HAP-1 (cell line): ENCODE measurements at regions not wholly inside any gene's neighbourhood (a gene's known extent, or its start where the extent isn't known, plus 50 kb on each side); places are given as distances from the start of the nearest gene placed in this dataset.
A peak's percentile ranks its signal among the peaks of the same experiment; 100 is the strongest.
"Not testable (repeated sequence)": the region's sequence is repeated elsewhere in the genome, so short reads cannot be mapped to it uniquely, and the experiment has no call there.

Experiments
- DNase-seq, 2 experiments: peaks; one replicate each; pipeline ENCODE4 v3.0.0-alpha.2; 2016 to 2020; ENCODE audit warnings: low spot score in 2 of 2
- H3K27me3 ChIP-seq: fragments of 250-450 bp; sonication (Bioruptor Pico); 2 replicates; pipeline ENCODE4 v1.5.1; 2020; ENCODE audit warnings: low read depth, mild to moderate bottlenecking, moderate library complexity
- H3K36me3 ChIP-seq: fragments of 250-450 bp; sonication (Bioruptor Pico); replicated peaks from 2 replicates; pipeline ENCODE4 v1.5.1; 2020; ENCODE audit warnings: mild to moderate bottlenecking
- H3K4me1 ChIP-seq: fragments of 250-450 bp; sonication (Bioruptor Pico); 2 replicates; pipeline ENCODE4 v1.5.1; 2020; ENCODE audit warnings: mild to moderate bottlenecking
- H3K4me3 ChIP-seq: fragments of 250-450 bp; sonication (Bioruptor Pico); 2 replicates; pipeline ENCODE4 v1.5.1; 2020; ENCODE audit warnings: mild to moderate bottlenecking, moderate library complexity
- H3K9me3 ChIP-seq: fragments of 250-450 bp; sonication (Bioruptor Pico); 2 replicates; pipeline ENCODE4 v1.5.1; 2020; ENCODE audit warnings: mild to moderate bottlenecking, moderate library complexity
- in situ Hi-C: fragments of 300-500 bp; cut with MboI; formaldehyde crosslinking; loops from 3 replicates; pipeline ENCODE4 v1.14.3; 2020; ENCODE audit warnings: low sequenced_read_pairs, inconsistent platforms, mixed read lengths

DNA sequence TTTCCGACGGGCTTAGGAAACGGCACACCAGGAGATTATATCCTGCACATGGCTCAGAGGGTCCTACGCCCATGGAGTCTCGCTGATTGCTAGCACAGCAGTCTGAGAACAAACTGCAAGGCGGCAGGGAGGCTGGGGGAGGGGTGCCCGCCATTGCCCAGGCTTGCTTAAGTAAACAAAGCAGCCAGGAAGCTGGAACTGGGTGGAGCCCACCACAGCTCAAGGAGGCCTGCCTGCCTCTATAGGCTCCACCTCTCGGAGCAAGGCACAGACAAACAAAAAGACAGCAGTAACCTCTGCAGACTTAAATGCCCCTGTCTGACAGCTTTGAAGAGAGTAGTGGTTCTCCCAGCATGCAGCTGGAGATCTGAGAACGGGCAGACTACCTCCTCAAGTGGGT is 722.6 kb downstream of the BRINP3 start:
- not testable (repeated sequence) for H3K36me3 ChIP-seq, H3K27me3 ChIP-seq, H3K4me3 ChIP-seq

DNA sequence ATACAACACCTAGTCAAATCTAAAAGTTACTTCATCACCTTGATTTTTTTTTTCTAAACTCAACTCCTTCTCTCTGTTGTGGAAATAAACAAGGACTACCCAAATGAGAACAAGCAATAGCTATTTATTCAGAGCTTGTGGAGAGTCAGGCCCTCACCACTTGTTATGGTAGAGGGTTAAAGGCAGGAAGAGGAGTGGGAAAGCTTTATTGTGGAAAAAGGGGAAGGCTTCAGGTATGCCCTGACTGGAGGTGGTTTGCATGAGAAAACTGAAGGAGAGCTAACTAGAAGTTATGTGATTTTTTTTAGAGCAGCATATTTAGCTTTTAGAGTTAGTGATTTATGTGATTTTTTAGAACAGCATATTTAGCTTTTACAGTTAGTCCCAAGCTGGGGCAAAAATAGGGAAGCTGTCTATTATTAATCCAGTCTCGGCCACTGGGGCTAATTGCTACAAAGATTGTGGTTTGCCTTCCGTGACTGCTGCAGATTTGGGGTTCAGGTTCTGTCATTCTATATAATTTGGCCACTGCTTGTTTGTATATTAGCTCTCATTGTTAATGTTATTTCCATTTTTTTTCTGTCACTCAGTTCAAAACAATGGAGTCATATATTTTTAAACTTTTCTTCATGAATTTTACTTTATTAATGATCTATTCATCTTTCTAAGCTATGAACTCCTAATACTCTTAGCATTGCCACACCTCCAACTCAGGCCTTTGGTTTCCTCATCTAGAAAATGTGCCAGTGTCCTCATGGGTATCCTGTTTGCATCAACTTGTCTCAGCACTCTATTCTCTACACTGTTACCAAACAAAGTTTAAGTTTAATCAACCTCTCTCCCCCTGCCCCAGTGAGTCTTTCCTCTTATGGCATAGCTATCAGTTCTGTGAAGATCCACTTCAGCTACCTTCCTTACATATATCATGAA is 713.0 kb downstream of the BRINP3 start:
- H3K9me3 ChIP-seq = no peaks in the 10 kb centered on the region
- DNase-seq = no peak
- no peak overlapping the region for H3K4me3 ChIP-seq
- no peaks in the 10 kb centered on the region for H3K27me3 ChIP-seq
- H3K36me3 ChIP-seq = no peaks in the 10 kb centered on the region
- H3K4me1 ChIP-seq = peaks cover 7% of the 10 kb centered on the region
- in situ Hi-C loops = no loop called here

More for the DNA sequence above, 722.6 kb downstream of the BRINP3 start:
- in situ Hi-C loops, H3K4me1 ChIP-seq, H3K9me3 ChIP-seq, DNase-seq: not testable (repeated sequence)

DNA sequence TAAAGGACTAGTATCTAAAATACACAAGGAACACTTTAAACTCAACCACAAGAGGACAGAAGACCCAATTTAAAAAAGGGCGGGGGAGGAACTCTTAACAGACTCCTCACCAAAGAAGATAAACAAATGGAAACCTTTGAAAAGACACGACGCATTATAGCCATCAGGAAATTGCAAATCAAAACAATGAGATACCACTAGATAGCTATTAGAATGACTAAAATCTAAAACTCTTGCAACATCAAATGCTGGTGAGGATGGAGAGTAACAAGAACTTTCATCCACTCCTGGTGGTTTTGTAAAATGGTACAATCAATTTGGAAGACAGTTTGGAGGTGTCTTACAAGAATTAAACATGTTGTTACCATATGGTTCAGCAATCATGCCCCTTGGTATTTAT is 708.2 kb downstream of the BRINP3 start:
- in situ Hi-C loops = no loop called here
- H3K27me3 ChIP-seq = no peaks in the 10 kb centered on the region
- DNase-seq = peak in 1 of 2 experiments; percentile 34
- H3K9me3 ChIP-seq = no peaks in the 10 kb centered on the region
- peaks cover 8% of the 10 kb centered on the region for H3K4me1 ChIP-seq
- H3K4me3 ChIP-seq = no peak overlapping the region
- no peaks in the 10 kb centered on the region for H3K36me3 ChIP-seq

DNA sequence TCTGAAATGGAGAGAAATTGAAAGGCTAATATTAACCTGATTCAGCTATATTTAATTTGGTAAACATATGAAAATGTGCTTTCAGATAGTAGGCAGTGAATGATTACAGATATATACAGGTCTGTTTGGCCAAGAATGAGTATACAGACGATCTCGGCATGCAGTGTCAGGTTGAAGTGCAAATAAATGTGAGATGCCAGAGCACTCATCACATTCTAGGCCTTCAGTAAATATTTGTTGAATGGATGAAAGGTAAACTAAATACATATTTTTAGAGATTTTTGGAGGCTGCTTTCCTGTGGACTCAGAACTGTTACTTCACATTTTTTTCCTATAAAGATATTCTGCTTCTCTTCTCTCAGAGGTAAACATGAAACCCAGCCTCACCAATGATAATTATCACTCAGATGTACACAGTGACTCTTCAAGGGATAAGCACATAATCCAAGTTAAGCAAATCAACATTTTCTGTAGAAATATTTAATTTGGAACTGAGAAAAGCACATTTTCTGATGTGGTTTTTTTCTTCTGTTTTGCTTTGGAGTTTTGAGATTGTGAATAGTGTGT is 702.9 kb downstream of the BRINP3 start:
- Histone ChIP-seq H3K36me3 (no peaks in the 10 kb centered on the region), H3K4me1 (no peaks in the 10 kb centered on the region), H3K9me3 (no peaks in the 10 kb centered on the region), H3K27me3 (no peaks in the 10 kb centered on the region), H3K4me3 (no peak overlapping the region)
- no peak for DNase-seq
- in situ Hi-C loops = no loop called here

DNA sequence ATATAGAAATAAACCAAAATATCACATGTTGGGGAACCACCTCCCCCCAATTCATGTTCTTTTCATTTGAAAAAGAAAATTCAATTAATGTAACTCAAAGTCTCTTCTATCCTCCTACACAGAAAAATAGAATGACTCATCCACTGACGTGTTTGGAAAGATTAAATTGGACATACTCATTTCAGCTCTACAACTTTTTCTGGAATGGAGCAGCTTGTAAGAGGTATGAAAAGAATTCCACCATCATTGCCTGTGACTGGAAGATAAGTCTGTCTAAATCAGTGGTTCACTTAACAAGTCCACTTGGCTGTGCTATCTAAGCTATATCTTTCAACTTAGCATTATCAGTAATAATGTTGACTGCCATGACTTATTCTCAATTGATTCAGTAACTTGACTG is 702.3 kb downstream of the BRINP3 start:
- DNase-seq = no peak
- no peaks in the 10 kb centered on the region for H3K36me3 ChIP-seq
- no peaks in the 10 kb centered on the region for H3K27me3 ChIP-seq
- in situ Hi-C loops = no loop called here
- no peaks in the 10 kb centered on the region for H3K4me1 ChIP-seq
- no peak overlapping the region for H3K4me3 ChIP-seq
- H3K9me3 ChIP-seq = no peaks in the 10 kb centered on the region

DNA sequence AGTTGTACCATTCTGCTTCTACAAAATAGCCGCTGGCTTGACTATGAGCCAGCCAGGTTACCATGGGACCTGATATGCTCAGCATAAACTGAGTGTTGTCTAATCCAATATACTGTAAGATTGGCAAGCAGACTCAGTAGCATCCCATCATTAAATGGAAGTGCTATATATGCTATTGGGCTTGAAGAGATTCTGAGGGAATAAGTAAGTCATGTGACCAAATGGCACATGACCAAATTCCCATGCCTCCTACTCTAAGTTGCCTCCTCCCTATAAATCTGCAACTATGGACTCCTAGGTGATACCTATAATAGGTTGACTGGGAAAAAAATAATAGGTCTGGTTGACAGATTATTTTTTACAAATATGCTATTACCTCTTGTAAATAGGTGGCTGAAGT is 698.6 kb downstream of the BRINP3 start:
- no peaks in the 10 kb centered on the region for H3K4me1 ChIP-seq
- no peak for DNase-seq
- in situ Hi-C loops = no loop called here
- H3K36me3 ChIP-seq = no peaks in the 10 kb centered on the region
- no peaks in the 10 kb centered on the region for H3K27me3 ChIP-seq
- no peak overlapping the region for H3K4me3 ChIP-seq
- no peaks in the 10 kb centered on the region for H3K9me3 ChIP-seq

DNA sequence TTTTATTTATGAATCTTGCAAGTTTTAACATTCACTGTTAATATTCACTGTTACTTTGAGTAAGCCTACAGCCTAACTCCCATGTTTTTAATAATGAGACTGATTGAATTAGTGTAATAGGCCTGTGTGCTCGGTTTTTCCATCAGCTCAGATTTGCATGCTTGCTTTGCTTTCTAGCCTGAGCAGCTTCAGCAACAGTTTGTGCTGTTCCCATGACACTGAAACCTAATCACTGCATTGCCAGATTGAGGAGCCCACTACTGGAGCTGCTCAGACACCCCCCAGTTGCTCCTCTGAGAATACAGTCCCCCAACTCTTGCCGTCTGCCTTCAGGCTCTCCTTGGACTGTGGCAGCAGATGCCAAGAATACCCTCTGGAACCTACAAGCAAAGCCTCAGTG is 695.4 kb downstream of the BRINP3 start:
- Histone ChIP-seq H3K36me3 (no peaks in the 10 kb centered on the region), H3K9me3 (no peaks in the 10 kb centered on the region), H3K4me1 (no peaks in the 10 kb centered on the region), H3K27me3 (no peaks in the 10 kb centered on the region), H3K4me3 (no peak overlapping the region)
- DNase-seq = no peak
- in situ Hi-C loops = no loop called here

DNA sequence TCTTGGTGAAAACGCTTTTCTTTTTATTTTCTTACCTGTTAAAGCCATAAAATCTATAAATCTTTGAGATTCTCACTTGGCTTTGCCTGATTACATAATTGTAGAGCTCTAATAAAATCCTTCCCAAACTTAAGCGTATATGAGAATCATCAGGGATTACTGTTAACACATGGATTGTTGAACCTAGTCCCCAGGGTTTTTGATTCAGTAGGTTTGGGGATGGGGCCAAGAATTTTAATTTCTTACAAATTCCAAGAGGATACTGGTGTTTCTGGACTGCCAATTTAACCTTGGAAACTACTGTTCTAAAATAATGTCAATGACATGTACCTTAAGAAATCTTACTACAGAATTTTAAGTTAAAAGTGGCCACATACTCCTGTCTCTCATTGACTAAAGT is 694.2 kb downstream of the BRINP3 start:
- in situ Hi-C loops = no loop called here
- no peaks in the 10 kb centered on the region for H3K9me3 ChIP-seq
- no peak overlapping the region for H3K4me3 ChIP-seq
- no peaks in the 10 kb centered on the region for H3K4me1 ChIP-seq
- H3K27me3 ChIP-seq = no peaks in the 10 kb centered on the region
- no peak for DNase-seq
- H3K36me3 ChIP-seq = no peaks in the 10 kb centered on the region

DNA sequence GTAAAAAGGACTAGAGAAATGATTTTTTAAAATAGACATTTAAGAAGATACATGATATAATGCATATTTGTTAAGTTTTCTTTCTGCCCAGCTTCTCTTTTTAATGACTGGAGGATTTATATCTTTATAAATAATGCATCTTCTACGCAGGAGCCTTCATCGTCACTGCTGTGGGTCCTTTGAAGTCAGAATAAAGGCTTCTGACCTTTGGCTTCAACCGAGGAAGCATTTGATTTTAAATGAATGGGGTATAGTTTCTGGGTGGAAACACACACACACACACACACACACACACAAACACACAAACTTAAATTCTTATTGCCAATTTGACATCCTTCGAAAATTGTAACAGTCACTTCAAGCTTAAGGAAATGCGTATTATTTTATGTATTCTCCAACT is 690.9 kb downstream of the BRINP3 start:
- in situ Hi-C loops = no loop called here
- H3K4me3 ChIP-seq = no peak overlapping the region
- H3K4me1 ChIP-seq = no peaks in the 10 kb centered on the region
- DNase-seq = no peak
- H3K36me3 ChIP-seq = no peaks in the 10 kb centered on the region
- no peaks in the 10 kb centered on the region for H3K9me3 ChIP-seq
- H3K27me3 ChIP-seq = no peaks in the 10 kb centered on the region

DNA sequence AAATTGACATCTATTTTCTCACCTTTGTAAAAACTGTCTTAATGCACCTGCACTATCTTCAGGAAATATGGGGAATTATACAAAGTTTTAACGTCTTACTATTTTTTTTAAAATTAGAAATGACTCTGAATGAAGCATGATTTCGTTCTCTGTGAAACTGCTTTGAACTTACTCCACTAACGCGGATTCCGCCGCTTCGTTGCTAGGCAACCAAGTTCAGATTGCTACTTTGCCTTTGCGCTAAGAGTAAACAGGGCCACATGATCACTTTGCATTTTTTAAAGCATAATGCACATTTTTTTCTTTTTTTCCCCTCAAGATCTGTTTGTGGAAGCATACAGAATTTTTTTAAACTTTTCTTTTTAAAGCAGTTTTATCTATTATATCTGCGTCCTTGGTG is 690.5 kb downstream of the BRINP3 start:
- H3K36me3 ChIP-seq = no peaks in the 10 kb centered on the region
- no peak overlapping the region for H3K4me3 ChIP-seq
- in situ Hi-C loops = no loop called here
- H3K9me3 ChIP-seq = no peaks in the 10 kb centered on the region
- no peaks in the 10 kb centered on the region for H3K27me3 ChIP-seq
- H3K4me1 ChIP-seq = no peaks in the 10 kb centered on the region
- DNase-seq = no peak

DNA sequence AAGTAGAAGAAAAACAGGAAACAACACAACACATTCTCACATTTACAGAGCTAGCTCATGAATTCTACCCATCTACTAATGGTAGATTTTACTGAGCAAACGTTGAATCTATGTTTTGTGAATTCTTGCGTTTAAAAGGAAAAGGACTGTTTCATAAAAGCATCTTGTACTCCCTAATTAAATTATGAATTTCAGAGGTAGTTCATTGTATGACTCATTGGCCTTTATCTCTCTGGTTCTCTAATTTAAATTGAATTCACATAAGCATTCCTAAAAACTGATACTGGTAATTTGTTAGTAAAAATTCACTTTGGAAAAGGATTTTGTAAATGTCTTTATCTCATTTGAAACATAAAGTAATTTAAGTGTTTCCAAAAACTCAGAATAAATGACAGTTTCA is 687.3 kb downstream of the BRINP3 start:
- Histone ChIP-seq H3K9me3 (no peaks in the 10 kb centered on the region), H3K36me3 (no peaks in the 10 kb centered on the region), H3K4me1 (no peaks in the 10 kb centered on the region), H3K4me3 (no peak overlapping the region), H3K27me3 (no peaks in the 10 kb centered on the region)
- no peak for DNase-seq
- in situ Hi-C loops = no loop called here

DNA sequence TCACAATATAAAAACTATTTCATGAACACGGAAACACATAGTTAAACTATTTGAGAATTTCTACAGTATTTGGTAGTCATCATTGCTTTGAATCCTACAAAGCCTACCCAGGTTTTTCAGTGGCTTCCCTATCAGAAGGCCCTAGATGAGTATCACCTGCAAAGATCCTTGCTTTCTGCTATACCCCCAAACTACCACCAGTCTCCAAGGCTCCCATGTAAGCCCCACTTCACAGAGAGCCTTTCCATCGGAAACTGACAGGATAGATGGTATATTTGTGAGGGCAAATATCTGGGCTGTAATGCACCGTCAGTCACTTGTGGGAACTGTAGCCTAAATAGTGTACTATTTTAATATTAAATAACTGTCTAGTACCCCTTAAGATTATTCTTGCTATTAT is 674.3 kb downstream of the BRINP3 start:
- H3K27me3 ChIP-seq = no peaks in the 10 kb centered on the region
- H3K4me1 ChIP-seq = no peaks in the 10 kb centered on the region
- no peaks in the 10 kb centered on the region for H3K36me3 ChIP-seq
- no peak overlapping the region for H3K4me3 ChIP-seq
- no peak for DNase-seq
- in situ Hi-C loops = no loop called here
- H3K9me3 ChIP-seq = no peaks in the 10 kb centered on the region

DNA sequence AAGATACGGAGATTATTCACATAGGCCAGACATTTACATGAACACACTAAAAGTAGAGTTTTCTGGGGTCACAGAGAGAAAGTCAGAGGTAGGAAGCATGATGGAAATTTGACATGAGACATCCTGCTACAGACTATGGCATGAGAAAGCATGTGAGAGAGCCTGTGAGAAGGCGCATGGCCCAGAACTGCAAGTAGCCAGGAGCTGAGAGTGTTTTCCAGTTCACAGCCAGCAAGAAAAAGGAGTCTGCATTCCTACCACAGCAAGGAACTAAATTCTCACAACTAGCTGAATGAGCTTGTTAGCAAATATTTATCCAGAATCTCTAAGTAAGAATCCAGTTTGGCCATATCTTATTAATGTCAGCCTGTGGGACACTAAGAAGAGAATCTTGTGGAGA is 673.3 kb downstream of the BRINP3 start:
- DNase-seq = no peak
- Histone ChIP-seq H3K4me3 (no peak overlapping the region), H3K4me1 (no peaks in the 10 kb centered on the region), H3K27me3 (no peaks in the 10 kb centered on the region), H3K9me3 (no peaks in the 10 kb centered on the region), H3K36me3 (no peaks in the 10 kb centered on the region)
- in situ Hi-C loops = no loop called here

DNA sequence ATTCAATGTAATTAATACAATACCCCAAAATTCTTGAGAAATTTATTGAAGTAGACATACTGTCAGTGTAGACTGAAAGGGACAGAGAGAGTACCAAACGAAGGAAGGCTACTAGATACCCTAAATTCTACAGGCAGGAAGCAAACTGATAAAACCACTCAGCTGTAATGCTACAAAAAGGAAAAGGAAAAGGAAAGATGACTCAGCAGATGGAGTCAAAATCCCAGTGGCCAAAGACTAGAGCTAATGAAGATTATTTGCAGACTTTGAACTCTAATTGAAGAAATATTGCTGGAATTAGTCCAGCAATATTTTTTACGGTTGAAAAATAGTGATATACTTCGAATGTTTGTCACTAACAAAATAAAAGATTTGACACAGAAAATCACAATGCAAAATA is 671.9 kb downstream of the BRINP3 start:
- H3K9me3 ChIP-seq = no peaks in the 10 kb centered on the region
- in situ Hi-C loops = no loop called here
- no peak for DNase-seq
- H3K27me3 ChIP-seq = no peaks in the 10 kb centered on the region
- H3K36me3 ChIP-seq = no peaks in the 10 kb centered on the region
- no peaks in the 10 kb centered on the region for H3K4me1 ChIP-seq
- H3K4me3 ChIP-seq = no peak overlapping the region
